SW480 (cell line): ENCODE measurements at regions not wholly inside any gene's neighbourhood (a gene's known extent, or its start where the extent isn't known, plus 50 kb on each side); places are given as distances from the start of the nearest gene placed in this dataset.

Experiments
- DNase-seq: peaks from one replicate; pipeline ENCODE4 v3.0.0-alpha.2; 2016; ENCODE audit warnings: low spot score

GRCh38 chr5:8393240-8393639, 524.3 kb downstream of the MTRR start:
- DNase-seq, result no peak

GRCh38 chr5:8394965-8395364, 526.0 kb downstream of the MTRR start:
- peak; percentile 17 for DNase-seq

GRCh38 chr5:8396246-8396645, 527.3 kb downstream of the MTRR start:
- no peak for DNase-seq

GRCh38 chr5:8396756-8397155, 527.8 kb downstream of the MTRR start:
- no peak for DNase-seq

GRCh38 chr5:8399471-8399870, 530.5 kb downstream of the MTRR start:
- no peak for DNase-seq

GRCh38 chr5:8408258-8408657, 539.3 kb downstream of the MTRR start:
- no peak for DNase-seq

- no peak for DNase-seq
Measured at GRCh38 chr5:8410618-8411017, 541.7 kb downstream of the MTRR start.

- no peak for DNase-seq
Measured at GRCh38 chr5:8413975-8414374, 545.0 kb downstream of the MTRR start.

- no peak for DNase-seq
Measured at GRCh38 chr5:8417316-8418048, 548.5 kb downstream of the MTRR start.

GRCh38 chr5:8418049-8418426, 549.1 kb downstream of the MTRR start:
- DNase-seq, result no peak

GRCh38 chr5:8429778-8430758, 561.1 kb downstream of the MTRR start:
- DNase-seq, result no peak

GRCh38 chr5:8434501-8434900, 565.6 kb downstream of the MTRR start:
- no peak for DNase-seq

- no peak for DNase-seq
Measured at GRCh38 chr5:8436924-8437323, 568.0 kb downstream of the MTRR start.

GRCh38 chr5:8445139-8445538, 576.2 kb downstream of the MTRR start:
- no peak for DNase-seq

GRCh38 chr5:8446179-8446578, 577.2 kb downstream of the MTRR start:
- DNase-seq, result no peak

- no peak for DNase-seq
Measured at GRCh38 chr5:8456846-8457186, 587.9 kb downstream of the MTRR start.

- peak; percentile 95 for DNase-seq
Measured at GRCh38 chr5:8457187-8458037, 588.5 kb downstream of the MTRR start.

GRCh38 chr5:8458038-8458383, 589.1 kb downstream of the MTRR start:
- DNase-seq, result peak; percentile 33

- DNase-seq, result no peak
Measured at GRCh38 chr5:8461543-8461942, 592.6 kb downstream of the MTRR start.

GRCh38 chr5:8462565-8462964, 593.6 kb downstream of the MTRR start:
- no peak for DNase-seq

GRCh38 chr5:8470489-8470888, 601.5 kb downstream of the MTRR start:
- no peak for DNase-seq

GRCh38 chr5:8471581-8471980, 602.6 kb downstream of the MTRR start:
- no peak for DNase-seq

- no peak for DNase-seq
Measured at GRCh38 chr5:8473016-8473415, 604.1 kb downstream of the MTRR start.
